ENCODE measurements at regions not wholly inside any gene's neighbourhood (a gene's known extent, or its start where the extent isn't known, plus 50 kb on each side); places are given as distances from the start of the nearest gene placed in this dataset.
"Not testable (repeated sequence)": the region's sequence is repeated elsewhere in the genome, so short reads cannot be mapped to it uniquely, and the experiment has no call there.

DNA sequence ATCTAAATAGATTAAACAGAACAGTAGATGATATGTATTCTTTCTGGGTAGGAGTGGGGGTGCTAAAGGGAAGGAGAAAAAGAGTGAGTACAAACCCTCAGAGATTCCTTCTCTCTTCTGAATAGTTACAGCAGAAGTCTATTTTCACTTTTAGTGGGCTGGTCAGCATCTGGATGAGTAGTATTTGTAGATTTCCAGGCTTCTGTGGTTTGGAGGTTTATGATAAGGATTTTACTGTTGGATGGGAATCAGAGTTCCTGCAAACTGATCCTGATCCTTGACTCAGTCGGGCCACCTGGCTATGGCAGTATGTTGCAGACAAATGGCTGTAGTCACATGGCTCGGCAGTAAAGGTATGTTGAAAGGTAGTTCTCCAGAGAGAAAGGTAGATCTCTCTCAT, 84.3 kb upstream of the IFNGR1 start:
- Histone ChIP-seq H3K27ac (ENCODE audit: low read depth, low read length) (no peak overlapping the region), H3K4me1 (ENCODE audit: control insufficient read depth, insufficient read depth, low read length) (no peaks in the 10 kb centered on the region), H3K4me3 (ENCODE audit: low read depth, low read length) (no peak overlapping the region), H3K27me3 (ENCODE audit: control insufficient read depth, insufficient read depth, low read length) (no peaks in the 10 kb centered on the region), H3K36me3 (ENCODE audit: control insufficient read depth, insufficient read depth, low read length) (no peaks in the 10 kb centered on the region), H3K9me3 (ENCODE audit: control insufficient read depth, insufficient read depth, low read length) (no peaks in the 10 kb centered on the region)
- no peak for DNase-seq (ENCODE audit: low read depth in 4 of 6, low spot score in 6 of 6)
- 86% methylated on average over 1 of the region's 2 CpGs for WGBS (ENCODE audit: insufficient coverage)

DNA sequence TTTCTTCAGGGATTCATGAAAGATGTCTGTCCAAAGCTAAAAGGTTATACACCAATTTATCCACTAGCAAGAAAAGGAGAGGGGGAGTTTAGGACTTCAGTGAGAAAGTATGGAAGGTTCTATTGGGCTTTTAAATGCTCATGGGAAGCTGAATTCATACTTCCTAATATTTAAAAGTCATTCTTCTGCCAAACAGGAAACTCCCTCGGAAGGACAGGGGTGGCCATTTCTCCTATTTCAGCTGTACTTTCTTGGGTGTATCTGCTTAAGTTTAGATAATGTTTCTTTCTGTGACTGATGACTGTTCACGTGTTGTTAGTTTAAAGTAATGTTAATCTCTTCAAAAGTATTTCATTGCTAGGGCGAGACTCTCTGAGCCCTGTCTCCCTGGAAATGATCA, 80.5 kb upstream of the IFNGR1 start:
- Histone ChIP-seq H3K4me1 (ENCODE audit: control insufficient read depth, insufficient read depth, low read length) (no peaks in the 10 kb centered on the region), H3K27ac (ENCODE audit: low read depth, low read length) (no peak overlapping the region), H3K27me3 (ENCODE audit: control insufficient read depth, insufficient read depth, low read length) (no peaks in the 10 kb centered on the region), H3K36me3 (ENCODE audit: control insufficient read depth, insufficient read depth, low read length) (no peaks in the 10 kb centered on the region), H3K4me3 (ENCODE audit: low read depth, low read length) (no peak overlapping the region), H3K9me3 (ENCODE audit: control insufficient read depth, insufficient read depth, low read length) (no peaks in the 10 kb centered on the region)
- 100% methylated on average over 2 of the region's 3 CpGs for WGBS (ENCODE audit: insufficient coverage)
- DNase-seq (ENCODE audit: low read depth in 4 of 6, low spot score in 6 of 6) = no peak

- peak in 2 of 6 donors; percentile 30 to 38 for DNase-seq (ENCODE audit: low read depth in 4 of 6, low spot score in 6 of 6)
- WGBS (ENCODE audit: insufficient coverage) = 31% methylated on average over 5 of the region's 5 CpGs
- H3K27me3 ChIP-seq (ENCODE audit: control insufficient read depth, insufficient read depth, low read length) = no peaks in the 10 kb centered on the region
- no peaks in the 10 kb centered on the region for H3K36me3 ChIP-seq (ENCODE audit: control insufficient read depth, insufficient read depth, low read length)
- H3K9me3 ChIP-seq (ENCODE audit: control insufficient read depth, insufficient read depth, low read length) = no peaks in the 10 kb centered on the region
- H3K4me1 ChIP-seq (ENCODE audit: control insufficient read depth, insufficient read depth, low read length) = no peaks in the 10 kb centered on the region
- no peak overlapping the region for H3K4me3 ChIP-seq (ENCODE audit: low read depth, low read length)
- no peak overlapping the region for H3K27ac ChIP-seq (ENCODE audit: low read depth, low read length)
Measured at GRCh38 chr6:137297887-137298286, 78.7 kb upstream of the IFNGR1 start.

DNA sequence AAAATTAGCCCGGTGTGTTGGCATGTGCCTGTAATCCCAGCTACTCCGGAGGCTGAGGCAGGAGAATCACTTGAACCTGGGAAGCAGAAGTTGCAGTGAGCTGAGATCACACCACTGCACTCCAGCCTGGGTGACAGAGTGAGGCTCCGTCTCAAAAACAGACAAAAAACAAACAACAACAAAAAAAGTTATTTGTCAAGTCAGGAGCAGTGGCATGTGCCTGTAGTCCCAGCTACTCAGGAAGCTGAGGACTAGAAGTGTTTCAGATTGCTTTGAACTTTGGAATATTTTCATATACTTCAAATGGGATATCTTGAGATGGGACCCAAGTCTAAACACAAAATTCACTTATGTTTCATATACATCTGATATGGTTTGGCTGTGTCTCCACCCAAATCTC, 73.1 kb upstream of the IFNGR1 start:
- not testable (repeated sequence) for H3K27ac ChIP-seq (ENCODE audit: low read depth, low read length); DNase-seq (ENCODE audit: low read depth in 4 of 6, low spot score in 6 of 6); H3K4me3 ChIP-seq (ENCODE audit: low read depth, low read length); H3K9me3 ChIP-seq (ENCODE audit: control insufficient read depth, insufficient read depth, low read length); H3K4me1 ChIP-seq (ENCODE audit: control insufficient read depth, insufficient read depth, low read length); H3K27me3 ChIP-seq (ENCODE audit: control insufficient read depth, insufficient read depth, low read length); H3K36me3 ChIP-seq (ENCODE audit: control insufficient read depth, insufficient read depth, low read length)
- WGBS (ENCODE audit: insufficient coverage) = 100% methylated on average over 2 of the region's 3 CpGs

GRCh38 chr6:137291441-137291840, 72.3 kb upstream of the IFNGR1 start:
- H3K36me3 ChIP-seq (ENCODE audit: control insufficient read depth, insufficient read depth, low read length) = no peaks in the 10 kb centered on the region
- no peak overlapping the region for H3K4me3 ChIP-seq (ENCODE audit: low read depth, low read length)
- H3K27ac ChIP-seq (ENCODE audit: low read depth, low read length) = no peak overlapping the region
- 89% methylated on average over 1 of the region's 3 CpGs for WGBS (ENCODE audit: insufficient coverage)
- H3K4me1 ChIP-seq (ENCODE audit: control insufficient read depth, insufficient read depth, low read length) = no peaks in the 10 kb centered on the region
- no peaks in the 10 kb centered on the region for H3K27me3 ChIP-seq (ENCODE audit: control insufficient read depth, insufficient read depth, low read length)
- H3K9me3 ChIP-seq (ENCODE audit: control insufficient read depth, insufficient read depth, low read length) = no peaks in the 10 kb centered on the region
- peak in 1 of 6 donors; percentile 43 for DNase-seq (ENCODE audit: low read depth in 4 of 6, low spot score in 6 of 6)

DNA sequence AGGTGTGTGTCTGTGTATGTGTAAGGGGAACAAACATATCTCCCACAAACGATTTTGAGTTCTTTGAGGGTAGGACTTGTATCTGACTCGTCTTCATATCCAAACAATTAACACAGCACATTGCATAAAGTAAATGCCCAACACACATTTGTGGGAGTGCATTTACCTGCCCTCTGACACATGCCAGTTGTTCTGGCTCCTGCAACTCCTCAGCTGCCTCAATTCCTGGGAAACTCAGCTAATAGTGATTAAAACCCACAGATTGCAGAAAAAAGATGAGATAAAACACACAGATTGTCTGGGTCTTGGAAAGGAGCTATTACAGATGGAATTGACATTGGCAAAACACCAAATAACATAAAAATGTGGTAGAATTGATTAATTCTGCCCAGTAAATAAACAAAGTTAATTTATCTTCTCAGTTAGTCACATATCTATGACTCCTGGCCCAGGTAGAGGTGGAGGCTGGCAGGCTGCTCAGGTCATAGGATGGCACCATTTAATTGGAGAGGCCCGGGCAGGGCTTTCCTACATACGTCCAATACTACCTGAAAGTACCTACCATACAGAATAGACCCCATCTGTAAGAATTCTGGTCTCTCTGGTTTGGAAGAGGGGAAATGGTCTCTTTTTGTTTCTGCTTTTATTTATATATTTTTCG, 71.5 kb upstream of the IFNGR1 start:
- no peaks in the 10 kb centered on the region for H3K36me3 ChIP-seq (ENCODE audit: control insufficient read depth, insufficient read depth, low read length)
- H3K4me3 ChIP-seq (ENCODE audit: low read depth, low read length) = no peak overlapping the region
- DNase-seq (ENCODE audit: low read depth in 4 of 6, low spot score in 6 of 6) = peak in 1 of 6 donors; percentile 55
- WGBS (ENCODE audit: insufficient coverage) = no CpG with 5 or more reads among the region's 5 CpGs
- no peaks in the 10 kb centered on the region for H3K27me3 ChIP-seq (ENCODE audit: control insufficient read depth, insufficient read depth, low read length)
- no peaks in the 10 kb centered on the region for H3K9me3 ChIP-seq (ENCODE audit: control insufficient read depth, insufficient read depth, low read length)
- H3K4me1 ChIP-seq (ENCODE audit: control insufficient read depth, insufficient read depth, low read length) = no peaks in the 10 kb centered on the region
- H3K27ac ChIP-seq (ENCODE audit: low read depth, low read length) = no peak overlapping the region

- Histone ChIP-seq H3K4me3 (ENCODE audit: low read depth, low read length) (no peak overlapping the region), H3K4me1 (ENCODE audit: control insufficient read depth, insufficient read depth, low read length) (no peaks in the 10 kb centered on the region)
Measured at GRCh38 chr6:137286916-137287315, 67.7 kb upstream of the IFNGR1 start.

DNA sequence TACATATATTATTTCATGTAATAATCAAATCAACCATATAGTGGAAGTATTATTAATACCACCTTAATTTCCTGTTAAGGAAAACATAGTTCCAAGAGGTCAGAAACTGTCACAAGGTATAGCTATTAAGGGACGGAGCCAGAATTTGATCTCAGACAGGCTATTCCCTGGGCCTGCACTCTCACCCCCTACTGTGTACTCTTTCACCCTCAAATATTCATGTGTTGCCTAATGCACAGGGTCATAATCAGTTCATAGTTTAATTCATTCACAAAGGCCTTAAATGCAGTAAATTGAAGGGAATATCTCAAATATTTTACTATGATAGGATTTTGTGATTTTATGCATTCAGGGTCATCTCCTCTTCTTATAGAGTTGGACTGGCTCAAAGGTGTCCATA, 67.2 kb upstream of the IFNGR1 start:
- Histone ChIP-seq H3K4me1 (ENCODE audit: control insufficient read depth, insufficient read depth, low read length) (no peaks in the 10 kb centered on the region), H3K27ac (ENCODE audit: low read depth, low read length) (no peak overlapping the region), H3K4me3 (ENCODE audit: low read depth, low read length) (no peak overlapping the region), H3K27me3 (ENCODE audit: control insufficient read depth, insufficient read depth, low read length) (no peaks in the 10 kb centered on the region), H3K36me3 (ENCODE audit: control insufficient read depth, insufficient read depth, low read length) (no peaks in the 10 kb centered on the region), H3K9me3 (ENCODE audit: control insufficient read depth, insufficient read depth, low read length) (no peaks in the 10 kb centered on the region)
- WGBS (ENCODE audit: insufficient coverage) = no CpG with 5 or more reads among the region's 1 CpG
- DNase-seq (ENCODE audit: low read depth in 4 of 6, low spot score in 6 of 6) = no peak

More at GRCh38 chr6:137286916-137287315, 67.7 kb upstream of the IFNGR1 start:
- 100% methylated on average over 1 of the region's 1 CpG for WGBS (ENCODE audit: insufficient coverage)
- H3K27ac ChIP-seq (ENCODE audit: low read depth, low read length) = no peak overlapping the region
- DNase-seq (ENCODE audit: low read depth in 4 of 6, low spot score in 6 of 6) = no peak
- no peaks in the 10 kb centered on the region for H3K9me3 ChIP-seq (ENCODE audit: control insufficient read depth, insufficient read depth, low read length)
- no peaks in the 10 kb centered on the region for H3K36me3 ChIP-seq (ENCODE audit: control insufficient read depth, insufficient read depth, low read length)
- no peaks in the 10 kb centered on the region for H3K27me3 ChIP-seq (ENCODE audit: control insufficient read depth, insufficient read depth, low read length)

DNA sequence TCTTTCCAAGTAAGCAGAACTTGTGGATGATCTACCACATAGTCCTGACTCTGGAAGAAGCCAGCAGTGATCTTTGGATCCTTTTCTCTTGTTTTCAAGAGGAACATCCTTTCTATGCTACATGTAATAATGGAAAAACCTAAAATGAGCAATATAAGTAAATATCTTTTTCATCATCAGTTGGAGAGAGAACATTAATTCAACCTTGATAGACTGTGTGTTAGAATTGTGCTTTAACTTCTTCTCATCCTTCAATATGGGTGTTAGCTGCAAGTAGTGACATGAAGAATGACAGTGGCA, 65.6 kb upstream of the IFNGR1 start:
- Histone ChIP-seq H3K36me3 (ENCODE audit: control insufficient read depth, insufficient read depth, low read length) (no peaks in the 10 kb centered on the region), H3K27ac (ENCODE audit: low read depth, low read length) (no peak overlapping the region), H3K4me1 (ENCODE audit: control insufficient read depth, insufficient read depth, low read length) (no peaks in the 10 kb centered on the region), H3K4me3 (ENCODE audit: low read depth, low read length) (no peak overlapping the region), H3K9me3 (ENCODE audit: control insufficient read depth, insufficient read depth, low read length) (no peaks in the 10 kb centered on the region), H3K27me3 (ENCODE audit: control insufficient read depth, insufficient read depth, low read length) (no peaks in the 10 kb centered on the region)
- DNase-seq (ENCODE audit: low read depth in 4 of 6, low spot score in 6 of 6) = no peak

DNA sequence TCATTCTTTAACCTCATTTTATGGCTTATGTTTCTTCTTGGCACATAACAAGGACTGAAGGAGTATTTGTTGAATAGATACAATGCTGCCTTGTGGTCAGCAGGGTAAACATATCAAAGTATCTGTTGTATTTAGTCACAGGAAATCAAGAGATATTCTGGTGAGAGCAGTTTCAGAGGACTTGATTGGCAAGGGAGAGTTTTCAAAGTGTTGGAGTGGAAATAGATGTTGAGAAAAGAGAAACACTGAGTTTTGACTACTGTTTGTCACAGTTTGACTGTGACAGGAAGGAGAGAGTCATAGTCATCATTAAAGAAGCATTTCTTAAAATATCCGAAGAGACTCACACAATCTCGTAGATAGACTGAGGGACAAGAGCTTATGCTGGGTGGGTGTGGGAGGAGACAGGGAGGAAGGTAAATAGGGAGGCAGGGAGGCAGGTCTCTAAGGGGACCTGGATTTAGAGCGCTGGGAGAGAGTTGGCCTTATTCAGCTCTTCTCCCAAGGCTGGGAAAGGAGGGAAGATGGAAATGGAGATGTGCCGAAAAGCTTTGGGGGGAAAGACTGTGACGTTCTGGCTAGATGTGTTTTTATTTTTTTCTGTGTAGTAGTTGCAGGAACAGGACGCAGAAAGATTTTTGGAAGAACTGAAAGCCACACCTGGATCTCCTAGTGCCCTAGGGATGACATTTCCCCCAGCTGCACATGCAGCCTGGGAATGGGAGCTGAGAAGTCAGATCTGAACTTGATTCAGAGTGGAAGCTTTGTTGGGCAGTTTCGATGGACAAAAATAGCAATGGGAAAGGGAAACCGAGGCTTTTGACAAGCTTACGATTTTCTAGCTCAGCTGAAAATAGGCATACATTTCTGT, 65.0 kb upstream of the IFNGR1 start:
- Histone ChIP-seq H3K36me3 (ENCODE audit: control insufficient read depth, insufficient read depth, low read length) (no peaks in the 10 kb centered on the region), H3K27me3 (ENCODE audit: control insufficient read depth, insufficient read depth, low read length) (no peaks in the 10 kb centered on the region), H3K4me3 (ENCODE audit: low read depth, low read length) (no peak overlapping the region), H3K27ac (ENCODE audit: low read depth, low read length) (no peak overlapping the region), H3K9me3 (ENCODE audit: control insufficient read depth, insufficient read depth, low read length) (no peaks in the 10 kb centered on the region), H3K4me1 (ENCODE audit: control insufficient read depth, insufficient read depth, low read length) (no peaks in the 10 kb centered on the region)
- no peak for DNase-seq (ENCODE audit: low read depth in 4 of 6, low spot score in 6 of 6)
- WGBS (ENCODE audit: insufficient coverage) = 96% methylated on average over 9 of the region's 9 CpGs

All from spinal cord (tissue), 9 donors.